AG20443 (cell line): ENCODE measurements at regions not wholly inside any gene's neighbourhood (a gene's known extent, or its start where the extent isn't known, plus 50 kb on each side); places are given as distances from the start of the nearest gene placed in this dataset.
"Not testable (repeated sequence)": the region's sequence is repeated elsewhere in the genome, so short reads cannot be mapped to it uniquely, and the experiment has no call there.

Source experiments
- DNase-seq: peaks from one replicate; pipeline ENCODE4 v3.0.0; 2012; ENCODE audit warnings: low spot score, mixed read lengths

- DNase-seq, result peak; percentile 35
Observed at GRCh38 chr12:67716817-67717216, 68.3 kb downstream of the DYRK2 start.

GRCh38 chr12:67719303-67719702, 70.8 kb downstream of the DYRK2 start:
- DNase-seq, result not testable (repeated sequence)

DNA sequence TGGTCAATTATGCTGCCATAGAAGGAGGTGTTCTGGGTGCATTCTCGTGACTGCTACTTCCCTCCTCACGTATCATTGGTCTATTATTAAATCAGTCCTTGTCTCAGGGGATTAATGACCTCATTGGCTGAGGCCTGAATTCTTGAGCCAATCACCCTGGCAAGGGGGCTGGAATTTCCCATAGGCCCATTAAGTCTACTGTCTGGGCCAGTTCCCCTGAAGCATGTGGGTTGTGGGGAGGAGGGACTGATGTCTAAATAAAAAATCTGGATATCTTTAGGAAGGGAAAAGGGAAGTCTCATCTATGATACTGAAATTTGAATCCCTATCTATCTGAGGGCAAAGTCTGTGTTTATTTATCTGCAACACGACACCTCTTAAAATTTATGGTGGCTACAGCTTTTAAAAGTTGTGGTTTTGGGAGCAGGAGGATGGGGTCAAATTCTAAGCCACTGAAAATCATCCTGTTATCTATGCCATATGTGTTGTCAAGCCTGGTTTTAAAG, 71.9 kb downstream of the DYRK2 start:
- peak; percentile 45 for DNase-seq

DNA sequence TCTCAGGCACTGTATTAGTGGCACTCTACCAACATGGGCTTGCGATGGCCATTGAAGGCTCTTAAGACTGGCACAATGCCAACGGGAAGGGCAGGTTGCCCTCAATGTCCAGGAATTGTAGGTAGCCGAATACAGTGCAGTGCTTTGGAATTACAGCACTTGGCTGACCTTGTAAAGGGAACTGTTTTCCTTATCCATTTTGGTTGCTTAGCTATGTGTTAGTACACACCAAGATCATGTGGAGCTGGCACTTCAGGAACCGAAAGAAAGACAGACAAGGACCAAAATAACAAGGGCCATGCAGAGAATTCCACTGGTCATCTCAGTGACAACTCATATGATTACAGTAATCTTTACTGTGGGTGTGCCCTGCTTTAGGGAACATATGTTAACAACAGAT, 72.7 kb downstream of the DYRK2 start:
- peak; percentile 8 for DNase-seq

GRCh38 chr12:67722296-67722695, 73.8 kb downstream of the DYRK2 start:
- DNase-seq, result no peak

GRCh38 chr12:67726868-67727267, 78.3 kb downstream of the DYRK2 start:
- no peak for DNase-seq

- DNase-seq, result no peak
Observed at GRCh38 chr12:67727702-67728666, 79.4 kb downstream of the DYRK2 start.

GRCh38 chr12:67732857-67733256, 84.3 kb downstream of the DYRK2 start:
- no peak for DNase-seq

- no peak for DNase-seq
Observed at GRCh38 chr12:67735868-67736267, 87.3 kb downstream of the DYRK2 start.

DNA sequence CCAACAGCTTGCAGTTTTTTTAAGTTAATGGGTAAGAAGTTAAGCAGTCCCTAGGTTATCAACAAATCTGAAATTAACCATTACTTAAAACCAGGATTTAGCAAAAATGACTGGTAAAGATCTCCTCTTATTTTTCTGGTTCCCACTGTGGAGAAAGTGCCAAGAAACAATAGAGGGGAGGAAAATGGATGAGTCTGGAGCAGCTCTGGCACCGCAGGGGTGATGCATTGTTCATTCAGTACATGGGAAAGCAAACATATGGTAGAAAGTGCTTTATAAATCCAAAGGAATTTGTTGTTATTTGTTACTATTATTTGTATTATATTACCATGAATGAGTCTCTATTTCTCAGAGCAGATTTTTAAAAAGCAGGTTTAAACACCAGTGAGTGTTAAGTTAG, 92.2 kb downstream of the DYRK2 start:
- no peak for DNase-seq

DNA sequence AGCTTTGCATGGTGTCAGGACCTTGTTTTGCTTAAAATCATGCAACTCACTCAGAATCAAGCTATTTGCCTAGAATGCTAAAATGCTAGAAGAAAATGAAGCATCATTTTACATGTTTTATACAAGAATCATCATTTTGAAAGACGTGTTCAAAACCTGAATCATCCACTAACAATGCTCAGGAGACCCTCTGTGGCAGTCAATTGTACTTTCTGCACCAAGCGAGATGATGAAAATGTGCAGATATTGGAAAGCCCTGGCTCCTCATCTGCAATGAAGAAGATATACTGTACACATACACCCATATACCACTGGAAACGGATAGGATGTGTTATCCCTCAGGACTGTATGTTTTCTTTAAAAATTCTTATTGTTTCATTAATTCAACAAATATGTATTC, 92.7 kb downstream of the DYRK2 start:
- no peak for DNase-seq

DNA sequence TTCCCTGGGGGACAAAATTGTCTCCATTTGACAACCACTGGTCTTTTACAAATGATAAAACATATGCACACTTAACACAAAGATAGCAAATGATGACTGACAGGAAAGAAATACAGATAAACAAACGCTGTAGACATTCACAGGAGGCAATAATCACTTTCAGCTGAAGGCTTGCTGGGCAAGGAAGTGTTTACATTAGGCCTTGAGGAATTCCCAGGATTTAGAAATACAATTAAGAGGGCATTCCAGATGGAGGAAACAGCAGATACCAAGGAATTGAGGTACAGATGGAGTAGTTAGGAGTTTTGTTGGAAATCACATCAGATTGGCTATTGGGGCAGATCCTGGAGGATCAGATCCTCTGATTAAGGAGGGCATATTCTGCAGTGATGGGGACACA, 93.9 kb downstream of the DYRK2 start:
- DNase-seq, result no peak

DNA sequence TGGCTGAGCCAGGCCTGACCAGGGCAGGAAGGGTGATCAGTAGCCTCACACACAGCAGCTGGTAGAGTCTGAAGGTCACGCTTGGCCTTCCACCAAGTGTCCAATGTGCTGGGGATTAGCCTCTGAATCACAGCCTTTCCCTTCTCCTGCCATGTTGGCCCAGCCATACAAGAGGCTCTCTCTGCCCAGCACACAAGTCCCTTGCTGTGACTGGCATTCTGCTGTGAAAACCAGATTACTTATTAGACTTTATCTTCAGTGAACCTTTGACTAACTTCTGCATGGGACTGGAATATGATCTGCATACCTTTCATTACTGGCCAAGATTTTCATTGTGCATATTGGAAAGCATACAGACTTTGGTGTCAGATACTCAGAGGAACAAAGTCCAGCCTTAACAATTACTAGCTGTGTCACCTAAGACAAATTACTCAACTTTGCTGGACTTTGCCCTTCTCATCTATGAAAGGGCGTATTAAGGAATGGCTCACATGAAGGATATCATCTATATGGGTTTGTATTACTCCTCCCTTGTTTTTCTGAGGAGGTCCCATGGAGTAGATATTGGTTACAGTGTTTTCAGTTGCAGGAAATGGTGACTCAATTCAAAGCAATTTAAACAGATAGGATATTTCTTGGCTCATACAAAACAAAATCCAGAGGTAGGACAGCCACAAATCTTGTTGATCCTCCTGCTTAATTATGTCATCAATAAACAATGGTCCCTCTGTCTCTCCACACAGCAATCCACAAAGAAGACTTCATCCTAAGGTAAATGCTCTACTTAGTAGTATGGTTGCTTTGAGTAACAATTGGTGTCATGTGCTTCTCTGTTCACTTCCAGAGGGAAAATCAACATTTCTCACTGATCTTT, 99.6 kb downstream of the DYRK2 start:
- peak; percentile 72 for DNase-seq

DNA sequence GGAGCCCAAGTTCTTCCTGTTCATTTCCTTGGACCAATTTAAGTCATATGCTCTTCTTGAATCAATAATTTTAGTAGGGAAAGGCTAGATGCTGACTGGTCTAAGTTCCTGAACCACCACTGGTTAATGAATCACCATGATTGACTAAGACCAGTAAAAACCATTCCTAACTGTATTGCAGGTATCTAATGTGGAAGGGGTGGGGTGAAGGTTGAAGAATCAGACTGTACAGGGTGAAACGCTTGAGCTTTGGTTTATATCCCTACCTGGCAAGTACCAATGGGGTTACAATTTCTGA, 100.1 kb downstream of the DYRK2 start:
- no peak for DNase-seq

- DNase-seq, result no peak
Observed at GRCh38 chr12:67750513-67751183, 102.1 kb downstream of the DYRK2 start.

DNA sequence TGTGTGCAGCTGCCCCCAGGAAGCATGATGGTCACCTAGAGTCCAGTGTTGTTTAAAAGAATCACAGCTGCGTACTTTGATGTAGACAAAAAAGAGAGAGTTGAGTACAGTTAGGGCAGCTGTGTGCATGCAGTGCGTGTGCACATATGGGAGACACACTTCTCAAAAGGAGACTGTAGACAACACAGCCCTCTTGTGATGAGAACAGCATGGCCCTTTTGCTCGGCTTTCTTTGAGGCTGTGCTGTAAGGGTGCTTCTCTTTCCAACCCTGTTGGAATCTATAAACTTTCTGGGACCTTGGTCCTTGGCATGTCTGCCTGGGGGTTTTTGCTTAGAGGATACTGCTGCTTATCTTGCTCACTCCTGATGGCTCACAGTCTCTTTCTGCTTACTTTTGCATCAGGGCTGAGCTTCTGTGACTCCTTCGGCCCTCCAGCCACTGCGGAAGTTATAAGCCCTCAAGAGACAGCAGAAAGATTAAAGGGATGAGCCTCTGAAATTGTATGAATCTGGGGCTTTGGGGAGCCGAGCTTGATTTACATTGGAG, 102.9 kb downstream of the DYRK2 start:
- peak; percentile 21 for DNase-seq

- DNase-seq, result no peak
Observed at GRCh38 chr12:67752226-67752732, 103.7 kb downstream of the DYRK2 start.

DNA sequence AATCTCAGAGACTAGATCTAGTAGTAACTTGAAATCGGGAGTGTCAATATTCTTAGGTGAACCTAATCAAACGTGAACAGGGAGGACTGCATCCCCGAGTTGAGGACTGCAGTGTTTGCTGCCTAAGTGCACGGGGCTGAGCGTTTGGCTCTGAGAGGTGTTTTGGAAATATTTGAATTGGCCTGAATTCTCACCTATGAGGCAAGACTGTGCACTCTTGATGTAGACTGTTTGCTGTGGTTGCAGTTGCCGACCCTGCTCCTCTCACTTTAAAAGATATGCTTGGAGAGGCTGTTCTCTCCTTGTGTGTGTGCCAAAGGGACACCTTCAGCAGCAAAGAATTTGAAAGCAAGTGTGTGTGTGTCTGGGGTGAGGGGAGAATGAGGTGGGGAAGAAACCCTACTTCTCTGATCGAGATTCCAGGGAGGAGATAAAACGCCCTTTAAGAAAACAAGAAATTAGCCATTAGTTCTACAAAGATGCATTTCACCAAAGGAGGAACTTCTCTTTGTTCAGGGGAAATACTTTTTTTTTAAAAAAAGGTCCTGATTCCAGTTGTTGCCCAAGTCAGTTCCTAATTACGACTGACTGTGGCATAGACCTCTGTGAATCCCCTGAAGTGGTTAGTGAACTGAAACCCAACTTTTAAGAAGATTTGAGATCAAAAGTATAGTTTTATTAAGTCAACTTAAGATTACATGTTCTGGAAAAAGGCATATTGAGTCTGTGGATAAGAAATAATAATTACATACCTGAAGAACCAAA, 106.6 kb downstream of the DYRK2 start:
- no peak for DNase-seq

DNA sequence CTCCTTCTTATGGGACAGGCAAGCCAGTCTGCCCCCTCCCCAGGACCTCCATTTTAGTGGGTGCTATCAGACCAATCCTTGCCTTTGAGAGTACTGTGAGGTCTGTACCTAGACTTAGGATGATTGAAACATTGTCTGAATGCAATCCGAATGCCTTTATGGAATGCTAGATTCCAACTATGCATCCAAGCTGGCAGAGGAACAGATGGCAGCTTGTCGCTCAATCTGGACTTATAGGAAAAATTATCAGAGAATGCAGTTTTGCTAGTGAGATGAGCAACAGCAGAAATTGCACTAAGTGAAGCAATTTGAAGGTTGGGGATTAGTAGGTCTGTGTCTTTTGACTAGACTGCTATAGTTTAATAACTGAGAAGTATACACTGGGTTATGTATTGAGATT, 109.1 kb downstream of the DYRK2 start:
- no peak for DNase-seq

- no peak for DNase-seq
Observed at GRCh38 chr12:67758119-67758518, 109.6 kb downstream of the DYRK2 start.

GRCh38 chr12:67758521-67758920, 110.0 kb downstream of the DYRK2 start:
- DNase-seq, result no peak
